ENCODE measurements at regions not wholly inside any gene's neighbourhood (a gene's known extent, or its start where the extent isn't known, plus 50 kb on each side); places are given as distances from the start of the nearest gene placed in this dataset.

- no peak for DNase-seq
Measured at GRCh38 chr5:13566871-13567339, 377.6 kb downstream of the DNAH5 start.

DNA sequence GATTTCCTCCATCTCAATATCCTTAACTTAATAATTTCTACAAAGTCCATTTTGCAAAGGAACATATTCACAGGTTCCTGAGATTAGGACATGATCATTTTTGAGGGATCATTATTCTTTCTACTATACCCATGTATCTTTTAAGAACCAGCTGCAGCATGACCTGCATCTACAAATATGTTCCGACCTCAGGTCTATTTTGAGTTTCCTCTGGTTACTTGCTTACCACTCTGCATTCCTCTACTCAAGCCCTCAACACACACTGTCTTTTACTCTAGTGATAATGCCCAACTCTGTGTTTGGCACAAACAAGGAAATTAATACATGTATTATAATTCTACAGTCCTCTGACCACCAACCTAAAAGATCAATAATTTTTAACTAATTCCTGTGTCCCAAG, 386.1 kb downstream of the DNAH5 start:
- DNase-seq: no peak

DNA sequence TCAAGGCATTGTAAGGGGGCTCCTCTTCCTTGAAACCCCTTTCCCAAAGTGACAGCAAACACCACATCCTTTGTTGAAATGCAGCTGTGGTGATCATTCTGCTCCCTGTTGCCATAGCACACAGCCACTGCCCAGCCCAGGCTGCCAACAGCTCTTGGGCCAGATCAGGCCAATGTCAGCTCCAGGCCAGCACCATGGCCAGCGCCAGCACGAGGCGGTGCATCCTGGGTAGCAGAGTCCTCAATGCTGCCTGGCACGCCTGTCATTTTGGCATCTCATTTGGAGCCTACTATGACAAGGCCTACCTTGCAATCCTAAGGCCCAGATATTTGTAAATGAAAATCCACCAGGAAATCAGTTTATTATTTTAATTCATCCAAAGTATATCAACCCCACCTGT, 390.6 kb downstream of the DNAH5 start:
- no peak for DNase-seq

- DNase-seq: no peak
Measured at GRCh38 chr5:13552361-13552760, 392.1 kb downstream of the DNAH5 start.

DNA sequence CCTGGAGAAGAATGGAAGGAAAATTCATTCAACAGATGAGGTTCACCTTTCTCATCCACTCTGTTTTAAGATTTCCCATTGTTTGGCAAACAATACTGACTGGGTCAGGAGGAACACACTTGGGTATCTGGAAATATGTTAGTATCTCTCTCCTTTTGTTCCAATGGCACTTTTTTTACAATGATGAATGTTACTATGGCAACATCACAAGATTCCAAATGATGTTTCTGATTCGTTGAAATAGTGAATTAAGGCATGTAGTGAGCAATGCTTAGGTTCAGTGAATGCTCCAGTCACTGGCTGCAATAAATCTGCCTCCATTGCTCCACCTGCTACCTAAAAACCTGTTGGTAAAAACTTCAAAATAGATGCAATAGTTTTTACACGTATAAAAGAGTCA, 392.8 kb downstream of the DNAH5 start:
- DNase-seq: no peak

DNA sequence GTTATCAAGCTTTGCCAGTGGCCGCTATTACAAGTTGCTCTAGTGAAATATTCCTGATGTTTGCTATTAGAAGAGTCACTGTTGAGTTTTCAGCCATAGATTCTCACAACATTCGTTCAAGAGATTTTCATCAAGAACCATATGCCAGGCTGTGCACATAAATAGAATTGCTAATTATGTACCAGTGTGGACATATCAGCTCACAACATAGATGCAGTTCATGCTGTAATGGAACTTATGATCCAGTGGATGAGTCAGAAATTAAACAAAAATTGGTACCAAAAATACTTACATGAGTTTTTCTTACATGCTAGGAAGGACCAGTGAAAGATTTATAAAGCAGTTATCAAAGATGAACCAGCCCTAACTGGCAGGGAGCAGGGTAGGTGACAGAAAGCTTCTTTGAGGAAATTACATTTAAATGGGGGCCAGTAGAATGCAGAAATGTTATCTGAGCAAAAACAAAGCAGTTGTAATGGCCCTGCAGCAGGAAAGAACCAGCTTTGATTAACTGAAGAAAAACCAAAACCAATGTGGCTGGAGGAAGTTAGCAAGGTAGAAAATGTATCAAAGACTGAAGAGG, 404.2 kb downstream of the DNAH5 start:
- no peak for DNase-seq

GRCh38 chr5:13536933-13537332, 407.6 kb downstream of the DNAH5 start:
- no peak for DNase-seq

GRCh38 chr5:13533833-13534232, 410.7 kb downstream of the DNAH5 start:
- no peak for DNase-seq

DNA sequence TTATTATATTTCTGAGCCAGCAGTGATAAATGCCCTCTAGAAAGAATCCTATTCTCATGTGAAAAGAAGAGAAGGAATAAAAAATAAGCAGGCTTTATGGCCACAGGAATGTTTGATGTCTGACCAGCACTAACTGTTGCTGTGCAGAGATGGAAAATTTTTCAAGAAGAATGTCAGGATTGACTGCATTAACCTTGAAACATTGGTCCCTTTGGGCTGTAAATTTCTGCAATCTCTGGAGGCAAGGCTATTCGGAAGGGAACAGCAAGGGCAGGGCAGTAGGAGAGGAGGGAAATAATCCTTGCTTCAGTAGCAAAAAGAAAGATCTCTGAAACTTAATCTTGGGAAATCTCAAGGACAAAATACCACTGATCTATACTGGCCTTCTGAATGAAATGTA, 415.2 kb downstream of the DNAH5 start:
- no peak for DNase-seq

- no peak for DNase-seq
Measured at GRCh38 chr5:13524936-13525335, 419.6 kb downstream of the DNAH5 start.

DNA sequence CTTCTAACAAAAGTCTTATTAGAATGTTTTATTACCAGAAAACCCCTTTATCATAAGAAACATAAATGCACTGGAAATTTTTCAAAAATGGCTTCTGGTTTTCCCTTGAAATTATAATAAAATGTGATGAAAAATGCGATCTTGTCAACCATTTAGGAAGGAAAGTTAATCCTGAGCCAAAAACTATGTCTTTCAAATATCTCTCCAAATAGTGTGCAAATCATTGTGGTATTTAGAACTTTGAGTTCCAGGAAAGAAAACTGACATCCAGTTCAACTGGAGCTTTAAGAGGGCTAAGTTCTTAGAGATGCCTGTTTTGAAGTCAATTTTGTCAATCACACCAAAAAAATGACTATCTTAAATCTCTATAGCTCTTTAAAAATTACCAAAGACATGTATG, 425.4 kb downstream of the DNAH5 start:
- no peak for DNase-seq

GRCh38 chr5:13516195-13516594, 428.3 kb downstream of the DNAH5 start:
- no peak for DNase-seq

- no peak for DNase-seq
Measured at GRCh38 chr5:13511442-13511841, 433.0 kb downstream of the DNAH5 start.

GRCh38 chr5:13510616-13511015, 433.9 kb downstream of the DNAH5 start:
- DNase-seq: no peak

- no peak for DNase-seq
Measured at GRCh38 chr5:13508559-13508958, 435.9 kb downstream of the DNAH5 start.

- DNase-seq: no peak
Measured at GRCh38 chr5:13505326-13505725, 439.2 kb downstream of the DNAH5 start.

DNA sequence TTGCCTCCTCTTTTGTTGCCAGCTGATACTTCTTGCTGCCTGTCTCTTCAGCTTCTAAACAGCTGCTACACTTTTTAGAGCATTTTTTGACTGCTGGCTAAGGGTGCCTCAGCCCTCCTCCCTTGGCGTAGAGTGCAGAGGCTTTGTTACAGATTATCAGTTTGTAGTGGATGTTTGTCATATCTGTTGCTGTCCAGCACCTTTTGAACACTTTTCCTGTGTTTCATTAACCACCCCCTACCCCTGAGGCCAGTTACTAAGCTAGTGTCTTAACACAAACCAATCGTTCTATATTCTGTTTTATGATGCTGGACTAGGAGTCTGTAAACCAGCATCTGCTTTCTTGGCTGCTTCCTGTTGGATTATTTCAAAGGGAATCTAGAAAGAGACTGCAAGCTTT, 441.5 kb downstream of the DNAH5 start:
- no peak for DNase-seq

DNA sequence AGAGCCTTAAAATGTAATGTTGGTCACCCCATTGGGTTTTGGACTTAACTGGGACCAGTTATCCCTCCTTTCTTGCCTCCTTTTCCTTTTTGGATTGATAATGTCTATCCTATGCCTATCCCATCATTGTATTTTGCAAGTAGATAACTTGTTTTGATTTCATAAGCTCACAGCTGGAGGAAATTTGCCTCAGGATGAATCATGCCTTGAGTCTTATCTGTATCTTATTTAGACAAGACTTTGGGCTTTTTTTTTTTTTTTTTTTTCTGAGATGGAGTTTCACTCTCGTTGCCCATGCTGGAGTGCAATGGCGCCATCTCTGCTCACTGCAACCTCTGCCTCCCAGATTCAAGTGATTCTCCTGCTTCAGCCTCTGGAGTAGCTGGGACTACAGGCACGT, 443.3 kb downstream of the DNAH5 start:
- DNase-seq: no peak

DNA sequence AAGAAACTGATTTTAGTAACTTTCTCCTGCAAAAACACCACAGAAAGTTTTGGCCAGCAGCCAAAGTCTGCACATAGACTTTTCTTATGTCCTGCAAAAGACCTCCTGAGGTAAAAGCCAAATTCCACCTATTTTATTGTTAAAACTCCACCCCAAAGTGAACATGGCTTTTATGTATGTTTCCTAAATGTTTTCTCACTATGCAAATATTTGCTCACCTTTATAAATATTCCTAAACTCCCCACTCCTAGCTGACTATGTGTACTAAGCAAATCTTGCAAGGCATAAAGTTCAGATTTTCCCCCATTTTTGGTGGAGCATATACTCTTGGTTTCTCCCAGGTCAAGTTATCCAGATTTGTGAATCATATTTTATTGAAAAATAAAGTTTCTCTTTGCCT, 446.2 kb downstream of the DNAH5 start:
- no peak for DNase-seq

DNA sequence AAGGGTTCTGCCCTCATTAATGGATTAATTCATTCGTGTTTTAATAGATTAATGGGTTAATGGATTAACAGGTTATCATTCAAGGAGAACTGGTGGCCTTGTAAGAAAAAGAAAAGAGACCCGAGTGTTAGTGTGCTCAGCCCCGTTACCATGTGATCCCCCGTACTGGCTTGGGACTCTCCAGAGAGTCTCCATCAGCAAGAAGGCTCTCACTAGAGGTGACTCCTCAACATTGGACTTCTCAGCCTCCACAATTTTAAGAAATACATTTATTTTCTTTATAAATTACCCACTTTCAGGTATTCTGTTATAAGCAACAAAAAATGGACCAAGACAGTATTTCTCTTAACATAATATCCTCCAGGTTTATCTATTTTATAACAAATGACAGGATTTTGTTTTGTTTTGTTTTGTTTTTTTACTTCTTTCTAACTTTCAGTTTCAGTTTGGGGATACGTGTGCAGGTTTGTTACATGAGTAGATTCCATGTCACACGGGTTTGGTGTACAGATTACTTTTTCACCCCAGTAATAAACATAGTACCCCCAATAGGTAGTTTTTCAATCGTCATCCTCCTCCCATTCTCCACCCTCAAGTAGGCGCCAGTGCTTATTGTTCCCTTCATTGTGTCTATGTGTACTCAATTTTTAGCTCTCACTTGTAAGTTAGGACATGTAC, 456.1 kb downstream of the DNAH5 start:
- no peak for DNase-seq

- DNase-seq: no peak
Measured at GRCh38 chr5:13480834-13481233, 463.7 kb downstream of the DNAH5 start.

GRCh38 chr5:13478831-13479465, 465.5 kb downstream of the DNAH5 start:
- no peak for DNase-seq

DNA sequence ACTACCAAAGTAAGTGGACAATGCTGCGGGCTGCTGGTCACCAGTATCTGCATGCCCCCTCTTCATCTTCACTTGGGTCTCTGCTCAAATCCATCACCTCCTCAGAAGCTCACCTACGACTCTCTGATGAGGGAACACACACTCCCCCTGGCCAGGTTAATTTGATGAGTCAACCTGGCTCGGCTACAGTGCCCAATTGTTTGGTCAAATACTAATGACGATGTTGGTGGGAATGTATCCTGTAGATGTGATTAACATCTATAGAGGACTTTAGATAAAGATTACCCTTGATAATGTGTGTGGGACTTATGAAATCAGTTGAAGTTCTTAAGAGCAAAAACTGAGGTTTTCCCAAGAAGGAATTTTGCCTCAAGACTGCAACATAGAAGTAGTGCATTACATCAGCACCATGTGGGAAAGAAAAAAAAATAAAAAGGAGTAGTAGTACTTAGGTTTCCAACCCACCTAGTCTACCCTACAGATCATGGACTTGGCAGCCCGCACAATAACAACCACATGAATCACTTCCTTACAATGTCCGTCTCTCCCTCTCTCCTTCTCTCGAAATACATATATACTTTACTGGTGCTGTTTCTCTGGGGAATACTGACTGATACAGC, 467.3 kb downstream of the DNAH5 start:
- DNase-seq: no peak

GRCh38 chr5:13472842-13473241, 471.6 kb downstream of the DNAH5 start:
- DNase-seq: no peak
